HEK293T (cell line): ENCODE measurements at regions not wholly inside any gene's neighbourhood (a gene's known extent, or its start where the extent isn't known, plus 50 kb on each side); places are given as distances from the start of the nearest gene placed in this dataset.
A peak's percentile ranks its signal among the peaks of the same experiment; 100 is the strongest.

Experiments
- CTCF ChIA-PET: fragments of 350-600 bp; formaldehyde crosslinking; extraction: SDS; loops from one replicate; lab custom pipeline; 2021; ENCODE audit warnings: antibody characterized with exemption, inconsistent platforms; lab: Yijun Ruan, JAX
- POLR2A ChIA-PET: fragments of 350-600 bp; formaldehyde crosslinking; extraction: SDS; loops from one replicate; lab custom pipeline; 2020; ENCODE audit warnings: antibody characterized with exemption, inconsistent platforms; lab: Yijun Ruan, JAX
- DNase-seq: peaks from one replicate; pipeline ENCODE4 v3.0.0; 2012; ENCODE audit warnings: mixed read lengths; ENCODE audit errors: extremely low spot score
- ARNT ChIP-seq: fragments of 450-650 bp; IDR thresholded peaks from 2 replicates; pipeline ENCODE4 v1.6.1; 2017; ENCODE audit warnings: mild to moderate bottlenecking
- BHLHE40 ChIP-seq: fragments of 450-650 bp; IDR thresholded peaks from 2 replicates; pipeline ENCODE4 v1.6.1; 2016; ENCODE audit warnings: mild to moderate bottlenecking, moderate library complexity, borderline replicate concordance
- CTBP1 ChIP-seq: fragments of 450-650 bp; IDR thresholded peaks from 2 replicates; pipeline ENCODE4 v1.6.1; 2016; ENCODE audit warnings: borderline replicate concordance
- ELF4 ChIP-seq: fragments of 450-650 bp; IDR thresholded peaks from 2 replicates; pipeline ENCODE4 v1.6.1; 2017; ENCODE audit warnings: antibody characterized with exemption
- FOXA1 ChIP-seq: fragments of 450-650 bp; IDR thresholded peaks from 2 replicates; pipeline ENCODE4 v1.6.1; 2016; ENCODE audit warnings: mild to moderate bottlenecking
- FOXK2 ChIP-seq: fragments of 450-650 bp; IDR thresholded peaks from 2 replicates; pipeline ENCODE4 v1.6.1; 2016; ENCODE audit warnings: mild to moderate bottlenecking
- FOXM1 ChIP-seq: fragments of 450-650 bp; IDR thresholded peaks from 2 replicates; pipeline ENCODE4 v1.6.1; 2017; ENCODE audit warnings: mild to moderate bottlenecking, borderline replicate concordance
- HDGF ChIP-seq: fragments of 450-650 bp; IDR thresholded peaks from 2 replicates; pipeline ENCODE4 v1.6.1; 2017; ENCODE audit warnings: antibody characterized with exemption, borderline replicate concordance
- L3MBTL2 ChIP-seq: fragments of 450-650 bp; conservative IDR thresholded peaks from 2 replicates; pipeline ENCODE4 v1.6.1; 2016; ENCODE audit warnings: mild to moderate bottlenecking
- LEF1 ChIP-seq: fragments of 450-650 bp; IDR thresholded peaks from 2 replicates; pipeline ENCODE4 v1.6.1; 2017; ENCODE audit warnings: mild to moderate bottlenecking, borderline replicate concordance
- NFRKB ChIP-seq: fragments of 450-650 bp; IDR thresholded peaks from 2 replicates; pipeline ENCODE4 v1.6.1; 2016; ENCODE audit warnings: mild to moderate bottlenecking, moderate library complexity
- PKNOX1 ChIP-seq: fragments of 450-650 bp; IDR thresholded peaks from 2 replicates; pipeline ENCODE4 v1.6.1; 2016
- SP1 ChIP-seq: fragments of 450-650 bp; IDR thresholded peaks from 2 replicates; pipeline ENCODE4 v1.6.1; 2017
- SUZ12 ChIP-seq: fragments of 450-650 bp; IDR thresholded peaks from 2 replicates; pipeline ENCODE4 v1.6.1; 2016; ENCODE audit warnings: mild to moderate bottlenecking
- TARDBP ChIP-seq: fragments of 450-650 bp; IDR thresholded peaks from 2 replicates; pipeline ENCODE4 v1.6.1; 2016
- ZNF384 ChIP-seq: fragments of 450-650 bp; IDR thresholded peaks from 2 replicates; pipeline ENCODE4 v1.6.1; 2016

- no peak for TF ChIP-seq ARNT
- TF ChIP-seq HDGF, result no peak
- no peak for TF ChIP-seq FOXK2
- TF ChIP-seq ZNF384, result no peak
- TF ChIP-seq CTBP1, result no peak
- no peak for TF ChIP-seq TARDBP
- no peak for TF ChIP-seq BHLHE40
- no peak for TF ChIP-seq SP1
- TF ChIP-seq PKNOX1, result no peak
- TF ChIP-seq SUZ12, result no peak
- TF ChIP-seq FOXA1, result no peak
- no peak for TF ChIP-seq NFRKB
- ChIA-PET POLR2A (no interaction called here), CTCF (no interaction called here)
- DNase-seq, result no peak
Measured at GRCh38 chr11:32265911-32266310, 169.4 kb downstream of the WT1 start.

GRCh38 chr11:32266601-32267000 is 168.7 kb downstream of the WT1 start:
- POLR2A ChIA-PET, result no interaction called here
- TF ChIP-seq ARNT, result no peak
- TF ChIP-seq HDGF, result no peak
- no peak for TF ChIP-seq ELF4
- TF ChIP-seq FOXK2, result no peak
- TF ChIP-seq ZNF384, result no peak
- no peak for TF ChIP-seq BHLHE40
- TF ChIP-seq SP1, result no peak
- CTCF ChIA-PET, result no interaction called here
- DNase-seq, result no peak

- CTCF ChIA-PET, result no interaction called here
- DNase-seq, result no peak
- no peak for TF ChIP-seq ARNT
- no peak for TF ChIP-seq ZNF384
- no peak for TF ChIP-seq LEF1
- no peak for TF ChIP-seq CTBP1
- no peak for TF ChIP-seq FOXM1
- POLR2A ChIA-PET, result no interaction called here
Measured at GRCh38 chr11:32267679-32268187, 167.6 kb downstream of the WT1 start.

- TF ChIP-seq ARNT, result no peak
- TF ChIP-seq FOXK2, result no peak
- TF ChIP-seq L3MBTL2, result no peak
- no peak for TF ChIP-seq ZNF384
- no peak for TF ChIP-seq FOXM1
- no peak for TF ChIP-seq SUZ12
- no peak for DNase-seq
- POLR2A ChIA-PET, result no interaction called here
- CTCF ChIA-PET, result no interaction called here
Measured at GRCh38 chr11:32273931-32274330, 161.4 kb downstream of the WT1 start.

- ChIA-PET CTCF (interaction anchor here (0.6 to 0.7 kb wide), 2 partner anchors 426 to 676 kb away, joined by 3 to 4 read pairs; no protein-coding TSS in a partner anchor), POLR2A (no interaction called here)
- peak; percentile 20 for DNase-seq
- TF ChIP-seq L3MBTL2 (no peak), FOXK2 (no peak)
Measured at GRCh38 chr11:32279672-32280071, 155.7 kb downstream of the WT1 start.

GRCh38 chr11:32280339-32280738 is 155.0 kb downstream of the WT1 start:
- DNase-seq, result no peak
- ChIA-PET CTCF (no interaction called here), POLR2A (no interaction called here)
- TF ChIP-seq ZNF384 (no peak), SP1 (no peak), TARDBP (no peak), LEF1 (no peak), ELF4 (no peak), HDGF (no peak), FOXM1 (no peak), L3MBTL2 (no peak), ARNT (no peak), BHLHE40 (no peak), FOXK2 (no peak), PKNOX1 (no peak), FOXA1 (no peak), NFRKB (no peak), CTBP1 (no peak), SUZ12 (no peak)

- ChIA-PET CTCF (interaction anchor here (1.2 kb wide), 1 partner anchor 9 kb away, joined by 3 read pairs; no protein-coding TSS in a partner anchor), POLR2A (no interaction called here)
- DNase-seq, result no peak
- no peak for TF ChIP-seq ZNF384
- no peak for TF ChIP-seq SUZ12
- no peak for TF ChIP-seq NFRKB
- no peak for TF ChIP-seq CTBP1
- no peak for TF ChIP-seq L3MBTL2
- TF ChIP-seq TARDBP, result no peak
- no peak for TF ChIP-seq FOXA1
- no peak for TF ChIP-seq BHLHE40
- TF ChIP-seq FOXM1, result no peak
- no peak for TF ChIP-seq LEF1
- TF ChIP-seq PKNOX1, result no peak
- TF ChIP-seq ARNT, result no peak
- no peak for TF ChIP-seq SP1
Measured at GRCh38 chr11:32288276-32288675, 147.1 kb downstream of the WT1 start.
